Stimulated activated CD4-positive, alpha-beta T cell treated with anti-CD3 and anti-CD28 coated beads, Interleukin-1b, Interleukin-23, amount 100 ng/mL, for 4 hours (primary cell): ENCODE measurements at regions not wholly inside any gene's neighbourhood (a gene's known extent, or its start where the extent isn't known, plus 50 kb on each side); places are given as distances from the start of the nearest gene placed in this dataset.
"Not testable (repeated sequence)": the region's sequence is repeated elsewhere in the genome, so short reads cannot be mapped to it uniquely, and the experiment has no call there.

Experiments used
- DNase-seq, 2 donors: peaks; one replicate each; pipeline ENCODE4 v3.0.0-alpha.2; 2020; ENCODE audit warnings: low read depth in 2 of 2

GRCh38 chr1:121573881-121574504 lies 389.2 kb downstream of the SRGAP2C start:
- DNase-seq, result not testable (repeated sequence)

DNA sequence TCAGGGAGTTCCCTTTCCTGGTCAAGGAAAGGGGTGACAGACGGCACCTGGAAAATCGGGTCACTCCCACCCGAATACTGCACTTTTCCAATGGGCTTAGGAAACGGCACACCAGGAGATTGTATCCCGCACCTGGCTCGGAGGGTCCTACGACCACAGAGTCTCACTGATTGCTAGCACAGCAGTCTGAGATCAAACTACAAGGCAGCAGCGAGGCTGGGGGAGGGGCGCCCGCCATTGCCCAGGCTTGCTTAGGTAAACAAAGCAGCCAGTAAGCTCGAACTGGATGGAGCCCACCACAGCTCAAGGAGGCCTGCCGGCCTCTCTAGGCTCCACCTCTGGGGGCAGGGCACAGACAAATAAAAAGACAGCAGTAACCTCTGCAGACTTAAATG lies 389.7 kb downstream of the SRGAP2C start:
- DNase-seq, result not testable (repeated sequence)

DNA sequence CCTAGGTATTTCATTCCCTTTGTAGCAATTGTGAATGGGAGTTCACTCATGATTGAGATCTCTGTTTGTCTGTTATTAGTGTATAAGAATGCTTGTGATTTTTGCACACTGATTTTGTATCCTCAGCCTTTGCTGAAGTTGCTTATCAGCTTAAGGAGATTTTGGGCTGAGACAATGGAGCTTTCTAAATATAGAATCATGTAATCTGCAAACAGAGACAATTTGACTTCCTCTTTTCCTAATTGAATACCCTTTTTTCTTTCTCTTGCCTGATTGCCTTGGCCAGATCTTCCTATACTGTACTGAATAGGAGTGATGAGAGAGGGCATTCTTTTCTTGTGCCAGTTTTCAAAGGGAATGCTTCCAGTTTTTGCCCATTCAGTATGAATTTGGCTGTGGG lies 398.1 kb downstream of the SRGAP2C start:
- DNase-seq, result not testable (repeated sequence)

DNA sequence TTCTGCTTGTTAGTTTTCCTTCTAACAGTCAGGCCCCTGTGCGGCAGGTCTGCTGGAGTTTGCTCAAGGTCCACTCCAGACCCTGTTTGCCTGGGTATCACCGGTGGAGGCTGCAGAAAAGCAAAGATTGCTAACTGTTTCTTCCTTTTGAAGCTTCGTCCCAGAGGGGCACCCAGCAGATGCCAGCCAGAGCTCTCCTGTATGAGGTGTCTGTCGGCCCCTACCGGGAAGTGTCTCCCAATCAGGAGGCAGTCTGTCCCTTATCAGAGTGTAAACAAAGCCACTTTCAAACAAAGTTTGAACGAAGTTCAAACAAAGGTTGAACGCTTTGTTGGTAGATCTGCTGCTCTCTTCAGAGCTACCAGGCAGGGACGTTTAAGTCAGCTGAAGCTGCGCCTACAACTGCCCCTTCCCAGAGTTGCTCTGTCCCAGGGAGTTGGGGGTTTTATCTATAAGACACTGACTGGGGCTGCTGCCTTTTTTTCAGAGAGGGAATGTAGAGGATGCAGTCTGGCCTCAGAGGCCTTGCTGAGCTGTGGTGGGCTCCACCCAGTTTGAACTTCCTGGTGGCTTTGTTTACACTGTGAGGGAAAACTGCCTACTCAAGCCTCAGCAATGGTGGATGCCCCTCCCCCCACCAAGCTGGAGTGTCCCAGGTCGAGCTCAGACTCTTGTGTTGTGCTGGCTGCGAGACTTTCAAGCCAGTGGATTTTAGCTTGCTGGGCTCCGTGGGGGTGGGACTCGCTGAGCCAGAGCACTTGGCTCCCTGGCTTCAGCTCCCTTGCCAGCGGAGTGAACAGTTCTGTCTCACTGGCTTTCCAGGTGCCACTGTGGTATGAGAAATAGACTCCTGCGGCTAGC lies 401.8 kb downstream of the SRGAP2C start:
- DNase-seq, result no peak

GRCh38 chr1:121587230-121587569 lies 402.4 kb downstream of the SRGAP2C start:
- no peak for DNase-seq

- no peak for DNase-seq
Measured at GRCh38 chr1:121587777-121588176, 403.0 kb downstream of the SRGAP2C start.

DNA sequence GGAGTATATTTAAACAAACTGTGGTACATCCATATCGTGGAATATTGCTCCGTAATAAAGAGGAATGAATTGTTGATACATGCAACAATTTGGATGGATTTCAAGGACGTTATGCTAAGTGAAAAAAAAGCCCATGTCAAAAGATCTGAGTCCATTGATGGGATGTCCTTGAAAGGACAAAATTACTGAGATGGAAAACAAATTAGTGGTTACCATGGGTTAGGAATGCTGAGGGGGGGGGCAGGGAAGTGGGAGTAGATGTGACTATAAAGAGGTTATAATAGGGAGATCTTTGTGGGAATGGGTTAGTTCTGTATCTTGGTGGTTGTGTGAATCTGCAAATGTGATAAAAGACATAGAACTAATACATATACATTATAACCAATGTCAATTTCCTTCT lies 409.3 kb downstream of the SRGAP2C start:
- no peak for DNase-seq

- no peak for DNase-seq
Measured at GRCh38 chr1:121595089-121595488, 410.3 kb downstream of the SRGAP2C start.

DNA sequence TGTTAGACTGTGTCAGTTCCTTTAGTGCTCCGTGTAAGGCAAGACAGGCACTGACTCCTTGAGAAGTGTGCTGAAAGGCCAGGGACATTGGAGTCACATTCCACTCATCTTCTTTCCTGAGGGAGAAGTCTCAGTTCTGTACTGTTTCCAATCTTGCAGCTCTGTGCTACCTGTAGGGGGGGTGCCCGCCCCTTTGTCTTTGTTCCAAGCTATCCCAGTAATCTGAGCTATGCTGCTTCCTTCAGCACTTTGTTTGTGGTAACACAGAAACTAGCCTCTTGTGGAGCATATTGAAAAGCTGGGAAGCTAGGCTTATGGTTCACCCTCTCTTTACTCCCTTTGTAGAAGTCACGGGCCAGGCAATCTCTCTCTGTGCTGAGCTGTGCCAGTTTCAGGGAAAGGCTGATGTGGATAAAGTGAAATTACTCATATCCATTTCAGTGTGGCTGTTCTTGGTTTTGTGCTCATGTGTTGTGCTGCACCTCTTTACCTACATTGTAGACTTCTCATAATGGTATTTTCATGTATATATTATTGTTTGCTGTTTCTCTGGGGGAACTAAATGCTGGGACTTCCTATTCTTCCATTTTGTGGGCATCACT lies 420.2 kb downstream of the SRGAP2C start:
- not testable (repeated sequence) for DNase-seq

DNA sequence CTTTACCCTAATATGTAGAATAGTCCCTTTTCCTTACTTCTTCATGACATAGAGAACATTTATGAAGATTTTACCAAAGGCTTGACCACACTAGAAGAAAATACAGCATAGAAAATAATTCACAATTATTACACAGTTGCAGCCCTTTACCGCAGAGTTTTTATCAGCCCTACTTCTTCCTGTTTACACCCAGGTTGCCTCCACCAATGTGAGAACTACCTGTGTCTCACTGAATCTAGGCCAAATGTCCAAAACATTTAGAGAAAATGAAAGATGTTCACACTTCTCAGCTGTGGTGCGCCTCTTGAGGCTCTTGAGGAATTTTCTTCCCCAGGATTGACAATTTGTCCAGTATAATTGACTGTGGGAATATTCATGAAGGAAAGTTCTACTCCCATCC lies 422.7 kb downstream of the SRGAP2C start:
- DNase-seq, result not testable (repeated sequence)
